ENCODE measurements at regions not wholly inside any gene's neighbourhood (a gene's known extent, or its start where the extent isn't known, plus 50 kb on each side); places are given as distances from the start of the nearest gene placed in this dataset.

DNA sequence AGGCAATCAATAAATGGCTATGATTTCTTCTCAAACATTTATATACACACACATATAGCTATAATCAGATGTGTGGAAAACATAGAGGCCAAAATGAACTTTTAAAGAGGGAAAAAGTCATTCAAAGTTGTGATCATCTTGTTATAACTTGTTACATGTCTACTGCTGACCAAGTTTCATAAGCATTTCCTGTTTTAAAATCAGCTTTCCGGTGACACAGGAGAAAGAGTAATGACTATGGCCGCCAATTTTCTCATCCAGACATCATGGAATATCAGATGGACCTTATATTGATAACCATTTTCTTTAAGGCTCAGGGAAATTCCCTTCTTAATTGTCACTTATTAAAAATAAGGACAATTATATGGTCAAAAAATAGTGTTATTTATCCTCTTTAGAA is 71.7 kb upstream of the AGTR1 start:
- Histone ChIP-seq H3K9ac (ENCODE audit: low read length) (no peak overlapping the region), H2AFZ (ENCODE audit: low read depth, low read length) (no peak overlapping the region), H4K20me1 (ENCODE audit: insufficient read depth) (no peaks in the 10 kb centered on the region), H3K9me2 (ENCODE audit: insufficient read depth, low read length) (no peaks in the 10 kb centered on the region), H3K4me2 (ENCODE audit: low read length) (no peak overlapping the region), H3K27me3 (ENCODE audit: insufficient read depth, low read depth, low read length) (no peaks in the 10 kb centered on the region), H3K36me3 (ENCODE audit: insufficient read depth, low read length) (no peaks in the 10 kb centered on the region), H3K79me2 (replicated peaks; ENCODE audit: insufficient read depth, low read length) (no peaks in the 10 kb centered on the region), H3F3A (ENCODE audit: insufficient read depth, low read length, poor library complexity, severe bottlenecking) (no peaks in the 10 kb centered on the region), H3K4me3 (ENCODE audit: low read length) (no peak overlapping the region), H3K9me3 (ENCODE audit: low read length) (no peaks in the 10 kb centered on the region), H3K27ac (ENCODE audit: low read length) (no peak overlapping the region)
- TF ChIP-seq TAF1 (IDR thresholded peaks at IDR 0.05; ENCODE audit: low read depth) = no peak
- TF ChIP-seq, protein P1, sequence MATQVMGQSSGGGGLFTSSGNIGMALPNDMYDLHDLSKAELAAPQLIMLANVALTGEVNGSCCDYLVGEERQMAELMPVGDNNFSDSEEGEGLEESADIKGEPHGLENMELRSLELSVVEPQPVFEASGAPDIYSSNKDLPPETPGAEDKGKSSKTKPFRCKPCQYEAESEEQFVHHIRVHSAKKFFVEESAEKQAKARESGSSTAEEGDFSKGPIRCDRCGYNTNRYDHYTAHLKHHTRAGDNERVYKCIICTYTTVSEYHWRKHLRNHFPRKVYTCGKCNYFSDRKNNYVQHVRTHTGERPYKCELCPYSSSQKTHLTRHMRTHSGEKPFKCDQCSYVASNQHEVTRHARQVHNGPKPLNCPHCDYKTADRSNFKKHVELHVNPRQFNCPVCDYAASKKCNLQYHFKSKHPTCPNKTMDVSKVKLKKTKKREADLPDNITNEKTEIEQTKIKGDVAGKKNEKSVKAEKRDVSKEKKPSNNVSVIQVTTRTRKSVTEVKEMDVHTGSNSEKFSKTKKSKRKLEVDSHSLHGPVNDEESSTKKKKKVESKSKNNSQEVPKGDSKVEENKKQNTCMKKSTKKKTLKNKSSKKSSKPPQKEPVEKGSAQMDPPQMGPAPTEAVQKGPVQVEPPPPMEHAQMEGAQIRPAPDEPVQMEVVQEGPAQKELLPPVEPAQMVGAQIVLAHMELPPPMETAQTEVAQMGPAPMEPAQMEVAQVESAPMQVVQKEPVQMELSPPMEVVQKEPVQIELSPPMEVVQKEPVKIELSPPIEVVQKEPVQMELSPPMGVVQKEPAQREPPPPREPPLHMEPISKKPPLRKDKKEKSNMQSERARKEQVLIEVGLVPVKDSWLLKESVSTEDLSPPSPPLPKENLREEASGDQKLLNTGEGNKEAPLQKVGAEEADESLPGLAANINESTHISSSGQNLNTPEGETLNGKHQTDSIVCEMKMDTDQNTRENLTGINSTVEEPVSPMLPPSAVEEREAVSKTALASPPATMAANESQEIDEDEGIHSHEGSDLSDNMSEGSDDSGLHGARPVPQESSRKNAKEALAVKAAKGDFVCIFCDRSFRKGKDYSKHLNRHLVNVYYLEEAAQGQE (IDR thresholded peaks at IDR 0.05; ENCODE audit: borderline replicate concordance) = no peak
- no peak for TF ChIP-seq SMC3 (conservative IDR thresholded peaks at IDR 0.05; ENCODE audit: poor library complexity)
- no peak for TF ChIP-seq MXI1 (conservative IDR thresholded peaks at IDR 0.05; ENCODE audit: poor library complexity, severe bottlenecking)
- TF ChIP-seq, protein P2, sequence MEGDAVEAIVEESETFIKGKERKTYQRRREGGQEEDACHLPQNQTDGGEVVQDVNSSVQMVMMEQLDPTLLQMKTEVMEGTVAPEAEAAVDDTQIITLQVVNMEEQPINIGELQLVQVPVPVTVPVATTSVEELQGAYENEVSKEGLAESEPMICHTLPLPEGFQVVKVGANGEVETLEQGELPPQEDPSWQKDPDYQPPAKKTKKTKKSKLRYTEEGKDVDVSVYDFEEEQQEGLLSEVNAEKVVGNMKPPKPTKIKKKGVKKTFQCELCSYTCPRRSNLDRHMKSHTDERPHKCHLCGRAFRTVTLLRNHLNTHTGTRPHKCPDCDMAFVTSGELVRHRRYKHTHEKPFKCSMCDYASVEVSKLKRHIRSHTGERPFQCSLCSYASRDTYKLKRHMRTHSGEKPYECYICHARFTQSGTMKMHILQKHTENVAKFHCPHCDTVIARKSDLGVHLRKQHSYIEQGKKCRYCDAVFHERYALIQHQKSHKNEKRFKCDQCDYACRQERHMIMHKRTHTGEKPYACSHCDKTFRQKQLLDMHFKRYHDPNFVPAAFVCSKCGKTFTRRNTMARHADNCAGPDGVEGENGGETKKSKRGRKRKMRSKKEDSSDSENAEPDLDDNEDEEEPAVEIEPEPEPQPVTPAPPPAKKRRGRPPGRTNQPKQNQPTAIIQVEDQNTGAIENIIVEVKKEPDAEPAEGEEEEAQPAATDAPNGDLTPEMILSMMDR (IDR thresholded peaks at IDR 0.05; ENCODE audit: poor library complexity, severe bottlenecking) = no peak

DNA sequence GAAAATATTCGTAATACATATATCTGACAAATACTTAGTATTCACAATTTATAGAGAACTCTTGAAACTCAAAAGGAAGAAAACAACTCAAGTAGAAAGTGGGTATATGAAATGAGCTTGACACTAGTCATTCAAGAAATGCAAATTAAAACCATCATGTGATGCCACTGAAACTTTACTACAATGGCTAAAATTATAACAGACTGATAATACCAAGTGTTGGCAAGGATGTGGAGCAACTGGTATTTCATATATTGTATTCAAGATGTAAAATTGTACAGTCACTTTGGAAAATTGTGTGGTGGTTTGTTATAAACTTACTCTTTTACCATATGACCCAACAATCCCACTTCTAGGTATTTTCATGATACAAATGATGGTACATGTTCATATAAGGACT is 68.7 kb upstream of the AGTR1 start:
- Histone ChIP-seq H3K79me2 (replicated peaks; ENCODE audit: insufficient read depth, low read length) (no peaks in the 10 kb centered on the region), H3K9me3 (ENCODE audit: low read length) (no peaks in the 10 kb centered on the region), H3K4me3 (ENCODE audit: low read length) (no peak overlapping the region), H4K20me1 (ENCODE audit: insufficient read depth) (no peaks in the 10 kb centered on the region), H3K9ac (ENCODE audit: low read length) (no peak overlapping the region), H3K36me3 (ENCODE audit: insufficient read depth, low read length) (no peaks in the 10 kb centered on the region), H3F3A (ENCODE audit: insufficient read depth, low read length, poor library complexity, severe bottlenecking) (no peaks in the 10 kb centered on the region), H3K27me3 (ENCODE audit: insufficient read depth, low read depth, low read length) (no peaks in the 10 kb centered on the region), H3K27ac (ENCODE audit: low read length) (no peak overlapping the region), H2AFZ (ENCODE audit: low read depth, low read length) (no peak overlapping the region), H3K9me2 (ENCODE audit: insufficient read depth, low read length) (no peaks in the 10 kb centered on the region), H3K4me2 (ENCODE audit: low read length) (no peak overlapping the region)
- TF ChIP-seq, protein P2 (IDR thresholded peaks at IDR 0.05; ENCODE audit: poor library complexity, severe bottlenecking) = no peak
- TF ChIP-seq EP300 (conservative IDR thresholded peaks at IDR 0.05; ENCODE audit: poor library complexity, severe bottlenecking) (no peak), EZH2 (IDR thresholded peaks at IDR 0.05; ENCODE audit: borderline replicate concordance, insufficient read depth, low read length, poor library complexity, severe bottlenecking) (no peak), TAF1 (IDR thresholded peaks at IDR 0.05; ENCODE audit: low read depth) (no peak), SMC3 (conservative IDR thresholded peaks at IDR 0.05; ENCODE audit: poor library complexity) (no peak), POLR2AphosphoS5 (IDR thresholded peaks at IDR 0.05) (no peak), RAD21 (conservative IDR thresholded peaks at IDR 0.05) (no peak), MXI1 (conservative IDR thresholded peaks at IDR 0.05; ENCODE audit: poor library complexity, severe bottlenecking) (no peak)
- TF ChIP-seq, protein P1 (IDR thresholded peaks at IDR 0.05; ENCODE audit: borderline replicate concordance) = no peak
